ENCODE measurements at regions not wholly inside any gene's neighbourhood (a gene's known extent, or its start where the extent isn't known, plus 50 kb on each side); places are given as distances from the start of the nearest gene placed in this dataset.

GRCh38 chr3:117016378-117016777 lies 306.8 kb downstream of the TUSC7 start:
- TF ChIP-seq POLR2A (IDR thresholded peaks at IDR 0.05; ENCODE audit: low read length): no peak
- no peak for TF ChIP-seq GATA1 (IDR thresholded peaks at IDR 0.05; ENCODE audit: low read depth, low read length)
